DND-41 (cell line): ENCODE measurements at regions not wholly inside any gene's neighbourhood (a gene's known extent, or its start where the extent isn't known, plus 50 kb on each side); places are given as distances from the start of the nearest gene placed in this dataset.

Experiments
- EZH2 ChIP-seq: IDR thresholded peaks from 3 replicates; pipeline ENCODE4 v1.6.1; 2012; ENCODE audit warnings: borderline replicate concordance, low read depth, mild to moderate bottlenecking, moderate library complexity, low read length, inconsistent platforms; ENCODE audit not compliant: severe bottlenecking
- TF ChIP-seq, protein P1 (sequence below): IDR thresholded peaks from 2 replicates; pipeline ENCODE4 v1.5.1; 2012; ENCODE audit warnings: borderline replicate concordance, low read length, moderate library complexity, mild to moderate bottlenecking; ENCODE audit not compliant: poor library complexity, severe bottlenecking; ENCODE audit errors: extremely low read depth

GRCh38 chr2:57758686-57759085 lies 287.9 kb upstream of the VRK2 start:
- TF ChIP-seq, protein P1, sequence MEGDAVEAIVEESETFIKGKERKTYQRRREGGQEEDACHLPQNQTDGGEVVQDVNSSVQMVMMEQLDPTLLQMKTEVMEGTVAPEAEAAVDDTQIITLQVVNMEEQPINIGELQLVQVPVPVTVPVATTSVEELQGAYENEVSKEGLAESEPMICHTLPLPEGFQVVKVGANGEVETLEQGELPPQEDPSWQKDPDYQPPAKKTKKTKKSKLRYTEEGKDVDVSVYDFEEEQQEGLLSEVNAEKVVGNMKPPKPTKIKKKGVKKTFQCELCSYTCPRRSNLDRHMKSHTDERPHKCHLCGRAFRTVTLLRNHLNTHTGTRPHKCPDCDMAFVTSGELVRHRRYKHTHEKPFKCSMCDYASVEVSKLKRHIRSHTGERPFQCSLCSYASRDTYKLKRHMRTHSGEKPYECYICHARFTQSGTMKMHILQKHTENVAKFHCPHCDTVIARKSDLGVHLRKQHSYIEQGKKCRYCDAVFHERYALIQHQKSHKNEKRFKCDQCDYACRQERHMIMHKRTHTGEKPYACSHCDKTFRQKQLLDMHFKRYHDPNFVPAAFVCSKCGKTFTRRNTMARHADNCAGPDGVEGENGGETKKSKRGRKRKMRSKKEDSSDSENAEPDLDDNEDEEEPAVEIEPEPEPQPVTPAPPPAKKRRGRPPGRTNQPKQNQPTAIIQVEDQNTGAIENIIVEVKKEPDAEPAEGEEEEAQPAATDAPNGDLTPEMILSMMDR = no peak
- no peak for TF ChIP-seq EZH2
